ENCODE measurements at regions not wholly inside any gene's neighbourhood (a gene's known extent, or its start where the extent isn't known, plus 50 kb on each side); places are given as distances from the start of the nearest gene placed in this dataset.

- TF ChIP-seq CTCF (IDR thresholded peaks at IDR 0.05; ENCODE audit: low read depth, low read length, missing control alignments), result no peak
- no peak for DNase-seq (ENCODE audit: extremely low read depth, low read depth)
Observed at GRCh38 chr9:110076894-110077725, 130.8 kb downstream of the C9orf152 start.

GRCh38 chr9:110077925-110078324 lies 130.0 kb downstream of the C9orf152 start:
- no peak for DNase-seq (ENCODE audit: extremely low read depth, low read depth)
- H3K4me3 ChIP-seq (replicated peaks; ENCODE audit: low read depth, low read length), result no peak overlapping the region
- no peak for TF ChIP-seq CTCF (IDR thresholded peaks at IDR 0.05; ENCODE audit: low read depth, low read length, missing control alignments)

More at GRCh38 chr9:110076894-110077725, 130.8 kb downstream of the C9orf152 start:
- H3K4me3 ChIP-seq (replicated peaks; ENCODE audit: low read depth, low read length), result no peak overlapping the region

GRCh38 chr9:110078604-110079003 lies 129.4 kb downstream of the C9orf152 start:
- no peak for TF ChIP-seq CTCF (IDR thresholded peaks at IDR 0.05; ENCODE audit: low read depth, low read length, missing control alignments)
- no peak for DNase-seq (ENCODE audit: extremely low read depth, low read depth)
- H3K4me3 ChIP-seq (replicated peaks; ENCODE audit: low read depth, low read length), result no peak overlapping the region

- no peak overlapping the region for H3K4me3 ChIP-seq (replicated peaks; ENCODE audit: low read depth, low read length)
- DNase-seq (ENCODE audit: extremely low read depth, low read depth), result no peak
- TF ChIP-seq CTCF (IDR thresholded peaks at IDR 0.05; ENCODE audit: low read depth, low read length, missing control alignments), result no peak
Observed at GRCh38 chr9:110081395-110081794, 126.6 kb downstream of the C9orf152 start.

- no peak for TF ChIP-seq CTCF (IDR thresholded peaks at IDR 0.05; ENCODE audit: low read depth, low read length, missing control alignments)
- H3K4me3 ChIP-seq (replicated peaks; ENCODE audit: low read depth, low read length), result no peak overlapping the region
- no peak for DNase-seq (ENCODE audit: extremely low read depth, low read depth)
Observed at GRCh38 chr9:110083866-110084265, 124.1 kb downstream of the C9orf152 start.

- no peak overlapping the region for H3K4me3 ChIP-seq (replicated peaks; ENCODE audit: low read depth, low read length)
- no peak for DNase-seq (ENCODE audit: extremely low read depth, low read depth)
- no peak for TF ChIP-seq CTCF (IDR thresholded peaks at IDR 0.05; ENCODE audit: low read depth, low read length, missing control alignments)
Observed at GRCh38 chr9:110086537-110086936, 121.4 kb downstream of the C9orf152 start.

Data from HFF-Myc (cell line).